Right lobe of liver (tissue), 6 donors: ENCODE measurements at regions not wholly inside any gene's neighbourhood (a gene's known extent, or its start where the extent isn't known, plus 50 kb on each side); places are given as distances from the start of the nearest gene placed in this dataset.

ENCODE experiments used
- ATAC-seq, 4 donors: fragments of 200-7000 bp; cut with Tn5 transposase; one replicate each; pipeline ENCODE4 v1.9.1; 2020; ENCODE audit warnings: mild to moderate bottlenecking in 4 of 4, moderate library complexity in 4 of 4
- DNase-seq, 3 donors: peaks; one replicate each; pipeline ENCODE4 v3.0.0-alpha.2; 2020
- H3K27ac ChIP-seq, 3 donors: fragments of 200-600 bp; one replicate each; pipeline ENCODE4 v1.8.0; 2022
- H3K27me3 ChIP-seq, 2 donors: fragments of 200-600 bp; one replicate each; pipeline ENCODE4 v1.8.0; 2022
- H3K36me3 ChIP-seq, 4 donors: fragments of 200-600 bp; sonication (generic) in 1 of 4; one replicate each; pipeline versions ENCODE4 v1.5.1 to v1.8.0; 2017 to 2022; ENCODE audit warnings: control low read depth in 1 of 4
- H3K4me1 ChIP-seq, 4 donors: fragments of 200-600 bp; sonication (generic) in 1 of 4; one replicate each; pipeline versions ENCODE4 v1.5.1 to v1.8.0; 2017 to 2022; ENCODE audit warnings: control low read depth in 1 of 4
- H3K4me3 ChIP-seq, 3 donors: fragments of 200-600 bp; one replicate each; pipeline ENCODE4 v1.8.0; 2022
- H3K9me3 ChIP-seq, 4 donors: fragments of 200-600 bp; sonication (generic) in 1 of 4; one replicate each; pipeline versions ENCODE4 v1.5.1 to v1.8.0; 2017 to 2022; ENCODE audit warnings: control low read depth in 1 of 4
- CTCF ChIP-seq, 4 donors: fragments of 200-600 bp in 3 of 4; fragments of 450-650 bp in 1 of 4; IDR thresholded peaks; one replicate each; pipeline versions ENCODE4 v1.5.1 to v1.8.0; 2016 to 2022; ENCODE audit warnings: antibody characterized with exemption in 4 of 4, mild to moderate bottlenecking in 2 of 4
- POLR2A ChIP-seq: fragments of 450-650 bp; IDR thresholded peaks from one replicate; pipeline ENCODE4 v1.6.1; 2017; ENCODE audit warnings: antibody characterized with exemption, mild to moderate bottlenecking
- WGBS: methylation state at CpG from one replicate; pipeline ENCODE4 v1.1.6; 2018; ENCODE audit warnings: low coverage, low lambda C conversion rate; ENCODE audit not compliant: insufficient coverage; ENCODE audit errors: missing lambda C conversion rate; 5-methylcytosine and 5-hydroxymethylcytosine counted together
- intact Hi-C, 2 donors: fragments of 100-400 bp; cut with DNase I; formaldehyde crosslinking; loops; one replicate each; pipeline versions ENCODE4 v1.11.2 to v1.14.1; 2022
- donor health status: DM: no; HTN: yes; CAD: no.
- donor health status: DM: no; HTN: no; CAD: no.
- donor health status: DM: no; HTN: no; CAD: no.
- donor health status: DM: no; HTN: yes; CAD: no.
- donor health status: DM: no; HTN: yes; CAD: no.

DNA sequence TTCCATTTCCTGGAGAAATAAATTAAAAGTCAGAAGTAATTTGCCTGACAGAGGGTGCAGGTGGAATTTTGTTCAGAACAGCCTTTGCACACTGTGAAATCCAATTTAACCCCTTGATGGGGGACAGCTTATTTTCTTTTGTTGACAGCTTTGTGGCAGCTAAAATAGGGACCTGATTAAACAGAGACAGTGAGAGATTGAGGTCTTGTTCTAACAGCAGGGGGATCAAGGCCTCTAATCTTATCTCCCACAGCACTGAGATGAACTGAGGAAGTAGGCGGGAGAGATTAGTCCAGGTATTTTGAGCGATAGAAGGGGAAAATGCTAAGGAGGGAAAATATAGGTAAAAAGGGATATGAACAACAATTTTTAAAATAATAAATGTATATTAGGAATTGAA lies 1491.4 kb upstream of the GOT2 start:
- no peak for TF ChIP-seq POLR2A
- intact Hi-C loops = no loop called here
- Histone ChIP-seq H3K4me1 (no peaks in the 10 kb centered on the region), H3K4me3 (no peak overlapping the region), H3K27me3 (no peaks in the 10 kb centered on the region), H3K36me3 (no peaks in the 10 kb centered on the region), H3K9me3 (no peaks in the 10 kb centered on the region), H3K27ac (no peak overlapping the region)
- DNase-seq (no peak), ATAC-seq (no peak)
- WGBS = 6% methylated on average over 2 of the region's 2 CpGs

GRCh38 chr16:60217787-60218186 lies 1483.7 kb upstream of the GOT2 start:
- intact Hi-C loops = no loop called here
- Histone ChIP-seq H3K4me3 (no peak overlapping the region), H3K27me3 (no peaks in the 10 kb centered on the region), H3K4me1 (no peaks in the 10 kb centered on the region), H3K9me3 (no peaks in the 10 kb centered on the region), H3K27ac (no peak overlapping the region), H3K36me3 (no peaks in the 10 kb centered on the region)
- TF ChIP-seq CTCF (IDR thresholded peaks at IDR 0.05) (no peak), POLR2A (no peak)
- ATAC-seq (no peak), DNase-seq (no peak)
- WGBS = 53% methylated on average over 7 of the region's 7 CpGs

DNA sequence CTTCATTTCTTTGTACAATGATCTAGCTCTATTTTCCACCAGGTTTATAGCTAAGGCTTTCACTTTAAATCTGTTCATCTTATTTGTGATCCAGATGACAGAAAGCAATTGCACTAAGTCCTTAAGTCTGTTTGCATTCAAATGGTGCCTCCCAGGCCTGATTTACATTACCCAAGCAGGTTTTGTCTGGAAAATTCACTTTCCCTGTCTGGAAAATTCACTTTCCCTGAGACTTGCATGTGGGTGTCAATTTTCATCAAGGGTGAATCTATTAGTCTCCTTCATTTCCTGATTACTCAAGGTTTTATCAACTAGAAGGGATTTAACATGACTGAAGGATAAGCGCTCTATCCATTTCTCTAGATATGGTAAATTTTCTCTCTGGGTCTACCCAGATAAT lies 1480.2 kb upstream of the GOT2 start:
- ATAC-seq = no peak
- no peaks in the 10 kb centered on the region for H3K9me3 ChIP-seq
- H3K27ac ChIP-seq = no peak overlapping the region
- no peaks in the 10 kb centered on the region for H3K4me1 ChIP-seq
- H3K36me3 ChIP-seq = no peaks in the 10 kb centered on the region
- WGBS = 89% methylated on average over 1 of the region's 1 CpG
- no peaks in the 10 kb centered on the region for H3K27me3 ChIP-seq
- DNase-seq = no peak
- intact Hi-C loops = no loop called here
- TF ChIP-seq POLR2A = no peak
- no peak for TF ChIP-seq CTCF (IDR thresholded peaks at IDR 0.05)
- no peak overlapping the region for H3K4me3 ChIP-seq

DNA sequence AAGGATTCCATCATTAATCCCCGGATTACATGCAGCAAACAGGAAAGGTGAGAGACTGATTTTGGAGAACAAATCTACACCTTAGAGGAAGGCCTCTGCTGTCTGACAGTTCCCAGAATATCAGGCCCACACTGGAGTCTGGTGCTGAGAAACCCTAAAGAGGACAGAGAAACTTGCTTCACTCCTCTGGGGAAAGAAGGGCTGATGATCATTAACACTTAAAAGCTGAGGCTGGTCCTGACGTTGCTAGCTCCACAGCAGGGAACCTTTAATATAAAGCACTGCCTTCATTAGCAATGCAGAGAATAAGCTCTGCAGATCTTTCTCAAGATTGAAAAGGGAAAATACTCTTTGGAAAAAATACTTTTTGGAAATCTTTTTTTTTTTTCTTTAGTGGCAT lies 1472.4 kb upstream of the GOT2 start:
- Histone ChIP-seq H3K4me3 (no peak overlapping the region), H3K27ac (no peak overlapping the region), H3K36me3 (no peaks in the 10 kb centered on the region), H3K9me3 (no peaks in the 10 kb centered on the region), H3K27me3 (no peaks in the 10 kb centered on the region), H3K4me1 (no peaks in the 10 kb centered on the region)
- no peak for ATAC-seq
- no peak for DNase-seq
- 29% methylated on average over 2 of the region's 2 CpGs for WGBS
- intact Hi-C loops = no loop called here
- no peak for TF ChIP-seq POLR2A
- TF ChIP-seq CTCF (IDR thresholded peaks at IDR 0.05) = no peak

GRCh38 chr16:60204181-60204580 lies 1470.1 kb upstream of the GOT2 start:
- intact Hi-C loops = no loop called here

More at GRCh38 chr16:60204181-60204580, 1470.1 kb upstream of the GOT2 start:
- H3K27me3 ChIP-seq = no peaks in the 10 kb centered on the region
- no peak overlapping the region for H3K27ac ChIP-seq
- TF ChIP-seq CTCF (IDR thresholded peaks at IDR 0.05) (no peak), POLR2A (no peak)
- H3K4me3 ChIP-seq = no peak overlapping the region
- no peak for DNase-seq
- H3K4me1 ChIP-seq = no peaks in the 10 kb centered on the region
- no peaks in the 10 kb centered on the region for H3K36me3 ChIP-seq
- WGBS = 52% methylated on average over 1 of the region's 1 CpG
- no peaks in the 10 kb centered on the region for H3K9me3 ChIP-seq
- no peak for ATAC-seq
